ENCODE measurements at regions not wholly inside any gene's neighbourhood (a gene's known extent, or its start where the extent isn't known, plus 50 kb on each side); places are given as distances from the start of the nearest gene placed in this dataset.

- Histone ChIP-seq H3K4me2 (ENCODE audit: low read length) (no peak overlapping the region), H3K27me3 (ENCODE audit: insufficient read depth, low read length) (no peaks in the 10 kb centered on the region), H2AK5ac (ENCODE audit: low read length) (no peak overlapping the region), H3K9ac (ENCODE audit: low read length) (no peak overlapping the region), H3K79me2 (ENCODE audit: control insufficient read depth, insufficient read depth, low read length, poor library complexity) (no peaks in the 10 kb centered on the region), H4K12ac (ENCODE audit: low read depth, low read length) (no peak overlapping the region), H3K9me3 (ENCODE audit: insufficient read depth, low read depth, low read length) (no peaks in the 10 kb centered on the region), H2AFZ (ENCODE audit: insufficient read depth, low read length, poor library complexity) (no peak overlapping the region), H2BK12ac (ENCODE audit: low read length) (no peak overlapping the region), H3K23ac (ENCODE audit: low read length) (no peak overlapping the region), H2BK5ac (ENCODE audit: low read depth, low read length, poor library complexity) (no peak overlapping the region), H3K18ac (ENCODE audit: low read length) (no peak overlapping the region), H3K79me1 (ENCODE audit: low read length) (no peaks in the 10 kb centered on the region), H3K27ac (ENCODE audit: low read depth, low read length) (no peak overlapping the region), H2BK120ac (ENCODE audit: insufficient read depth, low read length, poor library complexity) (no peak overlapping the region), H3K4me3 (ENCODE audit: low read depth, low read length) (no peak overlapping the region), H4K8ac (ENCODE audit: low read depth, low read length) (no peak overlapping the region), H3K4ac (ENCODE audit: low read depth, low read length) (no peak overlapping the region), H3K14ac (ENCODE audit: low read length) (no peak overlapping the region), H3K36me3 (ENCODE audit: control insufficient read depth in 1 of 2, insufficient read depth in 2 of 2, low read length in 2 of 2) (no peaks in the 10 kb centered on the region), H4K91ac (ENCODE audit: low read depth, low read length) (no peak overlapping the region), H3K4me1 (ENCODE audit: control insufficient read depth in 1 of 2, insufficient read depth in 2 of 2, low read length in 2 of 2) (no peaks in the 10 kb centered on the region)
- no CpG with 5 or more reads among the region's 7 CpGs for WGBS (ENCODE audit: extremely low coverage, insufficient coverage, insufficient read length)
- peak in 1 of 2 donors; percentile 27 for DNase-seq
Measured at GRCh38 chr4:96713271-96713850, 873.5 kb downstream of the PDHA2 start.

- H2BK120ac ChIP-seq (ENCODE audit: insufficient read depth, low read length, poor library complexity): no peak overlapping the region
- H3K27me3 ChIP-seq (ENCODE audit: insufficient read depth, low read length): no peaks in the 10 kb centered on the region
- H4K8ac ChIP-seq (ENCODE audit: low read depth, low read length): no peak overlapping the region
- H3K23ac ChIP-seq (ENCODE audit: low read length): no peak overlapping the region
- H3K9me3 ChIP-seq (ENCODE audit: insufficient read depth, low read depth, low read length): peaks cover 6% of the 10 kb centered on the region
- no peaks in the 10 kb centered on the region for H3K4me1 ChIP-seq (ENCODE audit: control insufficient read depth in 1 of 2, insufficient read depth in 2 of 2, low read length in 2 of 2)
- H3K4me2 ChIP-seq (ENCODE audit: low read length): no peak overlapping the region
- no peak overlapping the region for H2AK5ac ChIP-seq (ENCODE audit: low read length)
- H3K36me3 ChIP-seq (ENCODE audit: control insufficient read depth in 1 of 2, insufficient read depth in 2 of 2, low read length in 2 of 2): no peaks in the 10 kb centered on the region
- no peak overlapping the region for H3K9ac ChIP-seq (ENCODE audit: low read length)
- no peaks in the 10 kb centered on the region for H3K79me2 ChIP-seq (ENCODE audit: control insufficient read depth, insufficient read depth, low read length, poor library complexity)
- no peak overlapping the region for H4K91ac ChIP-seq (ENCODE audit: low read depth, low read length)
- H3K27ac ChIP-seq (ENCODE audit: low read depth, low read length): no peak overlapping the region
- H3K79me1 ChIP-seq (ENCODE audit: low read length): no peaks in the 10 kb centered on the region
- H2BK12ac ChIP-seq (ENCODE audit: low read length): no peak overlapping the region
- H2BK5ac ChIP-seq (ENCODE audit: low read depth, low read length, poor library complexity): no peak overlapping the region
- DNase-seq: no peak
- H4K12ac ChIP-seq (ENCODE audit: low read depth, low read length): no peak overlapping the region
- no peak overlapping the region for H2AFZ ChIP-seq (ENCODE audit: insufficient read depth, low read length, poor library complexity)
- H3K4me3 ChIP-seq (ENCODE audit: low read depth, low read length): no peak overlapping the region
- no peak overlapping the region for H3K14ac ChIP-seq (ENCODE audit: low read length)
- no peak overlapping the region for H3K18ac ChIP-seq (ENCODE audit: low read length)
- no peak overlapping the region for H3K4ac ChIP-seq (ENCODE audit: low read depth, low read length)
Measured at GRCh38 chr4:96729641-96730040, 889.7 kb downstream of the PDHA2 start.

GRCh38 chr4:96730432-96730831 lies 890.5 kb downstream of the PDHA2 start:
- Histone ChIP-seq H3K18ac (ENCODE audit: low read length) (no peak overlapping the region), H2AK5ac (ENCODE audit: low read length) (no peak overlapping the region), H2BK5ac (ENCODE audit: low read depth, low read length, poor library complexity) (no peak overlapping the region), H4K91ac (ENCODE audit: low read depth, low read length) (no peak overlapping the region), H3K27ac (ENCODE audit: low read depth, low read length) (no peak overlapping the region), H3K27me3 (ENCODE audit: insufficient read depth, low read length) (no peaks in the 10 kb centered on the region), H3K36me3 (ENCODE audit: control insufficient read depth in 1 of 2, insufficient read depth in 2 of 2, low read length in 2 of 2) (no peaks in the 10 kb centered on the region), H4K12ac (ENCODE audit: low read depth, low read length) (no peak overlapping the region), H3K4me2 (ENCODE audit: low read length) (no peak overlapping the region), H3K23ac (ENCODE audit: low read length) (no peak overlapping the region), H3K14ac (ENCODE audit: low read length) (no peak overlapping the region), H2BK12ac (ENCODE audit: low read length) (no peak overlapping the region), H2BK120ac (ENCODE audit: insufficient read depth, low read length, poor library complexity) (no peak overlapping the region), H2AFZ (ENCODE audit: insufficient read depth, low read length, poor library complexity) (no peak overlapping the region), H3K4me1 (ENCODE audit: control insufficient read depth in 1 of 2, insufficient read depth in 2 of 2, low read length in 2 of 2) (no peaks in the 10 kb centered on the region), H4K8ac (ENCODE audit: low read depth, low read length) (no peak overlapping the region), H3K4ac (ENCODE audit: low read depth, low read length) (no peak overlapping the region), H3K79me2 (ENCODE audit: control insufficient read depth, insufficient read depth, low read length, poor library complexity) (no peaks in the 10 kb centered on the region), H3K9me3 (ENCODE audit: insufficient read depth, low read depth, low read length) (peaks cover 6% of the 10 kb centered on the region), H3K79me1 (ENCODE audit: low read length) (no peaks in the 10 kb centered on the region), H3K4me3 (ENCODE audit: low read depth, low read length) (no peak overlapping the region), H3K9ac (ENCODE audit: low read length) (no peak overlapping the region)
- no peak for DNase-seq
- no CpG with 5 or more reads among the region's 3 CpGs for WGBS (ENCODE audit: extremely low coverage, insufficient coverage, insufficient read length)

GRCh38 chr4:96736352-96736889 lies 896.5 kb downstream of the PDHA2 start:
- Histone ChIP-seq H2BK5ac (ENCODE audit: low read depth, low read length, poor library complexity) (no peak overlapping the region), H3K14ac (ENCODE audit: low read length) (no peak overlapping the region), H3K9me3 (ENCODE audit: insufficient read depth, low read depth, low read length) (peaks cover 6% of the 10 kb centered on the region), H2AK5ac (ENCODE audit: low read length) (no peak overlapping the region), H3K79me2 (ENCODE audit: control insufficient read depth, insufficient read depth, low read length, poor library complexity) (no peaks in the 10 kb centered on the region), H3K4ac (ENCODE audit: low read depth, low read length) (no peak overlapping the region), H2BK120ac (ENCODE audit: insufficient read depth, low read length, poor library complexity) (no peak overlapping the region), H3K36me3 (ENCODE audit: control insufficient read depth in 1 of 2, insufficient read depth in 2 of 2, low read length in 2 of 2) (peaks cover 0 to 1% of the 10 kb centered on the region in 2 experiments), H3K9ac (ENCODE audit: low read length) (no peak overlapping the region), H3K4me2 (ENCODE audit: low read length) (no peak overlapping the region), H3K23ac (ENCODE audit: low read length) (no peak overlapping the region), H4K8ac (ENCODE audit: low read depth, low read length) (no peak overlapping the region), H3K27ac (ENCODE audit: low read depth, low read length) (peak overlapping the region; percentile 83), H2BK12ac (ENCODE audit: low read length) (no peak overlapping the region), H3K4me3 (ENCODE audit: low read depth, low read length) (no peak overlapping the region), H3K27me3 (ENCODE audit: insufficient read depth, low read length) (no peaks in the 10 kb centered on the region), H3K4me1 (ENCODE audit: control insufficient read depth in 1 of 2, insufficient read depth in 2 of 2, low read length in 2 of 2) (no peaks in the 10 kb centered on the region), H3K79me1 (ENCODE audit: low read length) (no peaks in the 10 kb centered on the region), H2AFZ (ENCODE audit: insufficient read depth, low read length, poor library complexity) (no peak overlapping the region), H4K12ac (ENCODE audit: low read depth, low read length) (no peak overlapping the region), H4K91ac (ENCODE audit: low read depth, low read length) (no peak overlapping the region), H3K18ac (ENCODE audit: low read length) (no peak overlapping the region)
- DNase-seq: peak; percentile 47 to 82
- WGBS (ENCODE audit: extremely low coverage, insufficient coverage, insufficient read length): no CpG with 5 or more reads among the region's 2 CpGs

Data from trophoblast cell (in vitro differentiated cells and primary cell).